DMS53 (cell line): ENCODE measurements at regions not wholly inside any gene's neighbourhood (a gene's known extent, or its start where the extent isn't known, plus 50 kb on each side); places are given as distances from the start of the nearest gene placed in this dataset.
A peak's percentile ranks its signal among the peaks of the same experiment; 100 is the strongest.
"Not testable (repeated sequence)": the region's sequence is repeated elsewhere in the genome, so short reads cannot be mapped to it uniquely, and the experiment has no call there.

Source experiments
- DNase-seq: peaks from one replicate; lab custom pipeline; 2025; lab: John Stamatoyannopoulos, UW

GRCh38 chr2:16816522-16816921, 150.9 kb upstream of the CYRIA start:
- DNase-seq, result no peak

DNA sequence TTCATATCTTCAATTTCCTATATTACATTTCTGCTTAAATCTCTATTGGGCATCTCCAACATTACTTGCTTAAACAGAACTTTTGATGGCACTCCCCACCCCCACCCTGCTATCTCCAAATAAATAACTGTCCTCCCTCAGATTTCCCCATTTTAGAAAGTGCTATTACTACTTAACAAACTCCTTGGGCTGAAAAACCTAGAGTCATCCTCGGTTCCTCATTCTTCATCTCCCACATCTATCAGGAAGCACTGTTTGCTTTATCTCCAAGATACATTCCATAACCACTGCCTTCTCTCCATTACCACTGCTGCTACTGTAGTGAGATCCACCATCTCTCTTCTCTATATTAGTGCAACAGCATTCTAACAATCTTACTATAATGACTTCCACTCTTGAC, 150.4 kb upstream of the CYRIA start:
- DNase-seq, result no peak

GRCh38 chr2:16813593-16813992, 148.0 kb upstream of the CYRIA start:
- DNase-seq, result no peak

GRCh38 chr2:16798472-16798871, 132.8 kb upstream of the CYRIA start:
- no peak for DNase-seq

GRCh38 chr2:16791496-16791895, 125.9 kb upstream of the CYRIA start:
- no peak for DNase-seq

- no peak for DNase-seq
Measured at GRCh38 chr2:16785149-16785548, 119.5 kb upstream of the CYRIA start.

DNA sequence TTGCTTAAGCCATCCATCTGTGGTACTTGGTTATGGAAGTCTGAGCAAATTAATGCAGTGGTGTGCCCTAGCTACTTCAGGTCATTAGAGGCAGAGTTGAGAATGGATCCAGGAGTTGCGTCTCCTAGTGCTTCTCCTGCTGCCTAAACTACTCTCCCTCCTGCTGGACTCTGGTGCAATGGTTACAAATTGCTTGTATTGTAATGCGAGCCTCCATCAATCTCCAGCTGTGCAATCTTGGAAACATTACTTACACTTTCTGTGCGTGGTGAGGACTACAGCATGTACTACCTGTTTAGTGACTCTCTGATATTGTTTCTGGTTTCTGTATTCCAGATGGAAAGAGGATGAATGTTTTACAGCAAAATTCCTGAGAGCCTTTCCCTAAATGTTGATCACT, 119.0 kb upstream of the CYRIA start:
- DNase-seq, result no peak

- DNase-seq, result no peak
Measured at GRCh38 chr2:16777123-16777870, 111.7 kb upstream of the CYRIA start.

DNA sequence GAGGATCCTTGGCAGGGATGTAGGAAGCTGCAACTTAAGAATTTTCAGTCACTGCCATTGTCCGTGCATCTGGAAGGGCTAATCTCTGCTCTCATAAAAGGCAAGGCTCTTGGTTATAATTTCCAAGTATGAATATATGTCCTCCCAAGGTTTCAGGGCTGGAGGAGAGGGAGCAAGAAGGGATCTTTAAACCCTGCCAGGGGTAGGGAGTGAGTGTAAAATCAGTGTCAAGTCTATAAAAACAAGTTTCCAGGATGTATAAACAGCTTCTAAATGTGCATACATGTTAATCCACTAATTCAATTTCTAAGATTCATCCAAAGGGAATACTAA, 110.2 kb upstream of the CYRIA start:
- no peak for DNase-seq

- peak; percentile 11 for DNase-seq
Measured at GRCh38 chr2:16774980-16775898, 109.6 kb upstream of the CYRIA start.

- DNase-seq, result no peak
Measured at GRCh38 chr2:16774091-16774490, 108.5 kb upstream of the CYRIA start.

DNA sequence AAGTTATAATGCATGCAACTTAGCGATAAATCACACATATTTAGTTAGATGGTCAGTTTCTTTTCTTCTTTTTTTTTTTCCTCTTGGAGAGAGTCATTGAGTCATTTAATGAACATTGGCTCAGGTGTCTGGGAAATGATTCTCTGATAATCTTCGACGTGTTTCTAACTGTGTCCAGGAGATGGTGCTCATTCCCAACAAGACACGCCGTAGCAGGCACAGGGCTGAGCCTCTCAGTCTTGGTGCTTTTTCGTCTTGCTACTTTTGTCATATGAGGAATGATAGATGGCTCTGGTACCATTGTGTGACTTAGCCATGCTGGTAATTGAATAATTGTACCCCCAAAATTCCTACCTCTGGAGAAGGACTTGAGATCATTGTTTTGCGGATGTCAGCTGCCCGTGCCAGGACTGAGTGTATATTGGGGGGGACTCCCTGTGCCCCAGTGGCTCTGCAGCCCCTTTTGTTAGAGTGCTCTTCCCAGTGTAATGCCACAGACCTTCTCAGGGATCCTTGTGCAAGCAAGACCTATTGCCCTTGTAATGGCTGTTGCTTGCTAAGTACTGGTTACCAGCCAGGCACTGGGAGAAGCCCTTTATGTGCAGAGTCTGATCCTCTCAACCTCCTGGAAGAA, 107.6 kb upstream of the CYRIA start:
- DNase-seq, result peak; percentile 77

- DNase-seq, result no peak
Measured at GRCh38 chr2:16767789-16768476, 102.3 kb upstream of the CYRIA start.

DNA sequence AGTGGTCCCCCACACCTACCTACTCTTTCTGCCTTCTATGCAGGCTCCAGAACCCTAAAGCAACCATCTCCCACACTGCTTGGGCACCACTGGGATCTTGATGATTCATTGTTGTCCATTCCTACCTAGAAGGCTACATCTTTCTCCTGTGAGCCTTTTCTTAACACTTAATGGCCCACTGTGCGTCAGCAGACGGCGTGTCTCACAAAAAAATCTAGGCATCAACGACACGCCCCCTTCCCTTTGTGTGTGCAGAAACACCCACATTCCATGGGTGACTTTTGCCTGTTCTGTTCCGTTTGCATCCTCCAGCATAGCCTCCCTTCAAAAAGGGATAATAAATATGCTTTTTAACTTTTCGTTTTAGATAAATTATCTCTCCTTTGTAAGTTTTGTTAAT, 99.7 kb upstream of the CYRIA start:
- no peak for DNase-seq

GRCh38 chr2:16764487-16764886, 98.9 kb upstream of the CYRIA start:
- no peak for DNase-seq

DNA sequence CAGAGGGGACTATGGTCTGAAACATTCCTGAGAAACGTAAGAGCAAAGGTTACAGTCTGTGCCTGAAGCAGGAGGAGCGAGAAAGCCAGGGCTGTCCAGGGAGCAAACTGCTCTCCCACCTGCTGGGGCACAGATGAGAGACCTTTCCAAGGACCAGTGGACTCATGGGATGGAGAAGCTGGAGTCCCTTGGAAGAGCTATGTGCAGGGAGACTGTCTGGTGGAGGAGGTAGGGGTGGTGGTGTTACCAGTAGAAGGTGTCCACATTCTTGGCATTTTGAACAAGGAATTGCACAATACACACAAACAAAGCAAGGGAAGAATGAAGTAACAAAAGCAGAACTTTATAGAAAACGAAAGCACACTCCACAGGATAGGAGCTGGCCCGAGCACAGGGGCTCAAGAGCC, 97.9 kb upstream of the CYRIA start:
- DNase-seq, result no peak

- DNase-seq, result peak; percentile 2
Measured at GRCh38 chr2:16763056-16763455, 97.4 kb upstream of the CYRIA start.

DNA sequence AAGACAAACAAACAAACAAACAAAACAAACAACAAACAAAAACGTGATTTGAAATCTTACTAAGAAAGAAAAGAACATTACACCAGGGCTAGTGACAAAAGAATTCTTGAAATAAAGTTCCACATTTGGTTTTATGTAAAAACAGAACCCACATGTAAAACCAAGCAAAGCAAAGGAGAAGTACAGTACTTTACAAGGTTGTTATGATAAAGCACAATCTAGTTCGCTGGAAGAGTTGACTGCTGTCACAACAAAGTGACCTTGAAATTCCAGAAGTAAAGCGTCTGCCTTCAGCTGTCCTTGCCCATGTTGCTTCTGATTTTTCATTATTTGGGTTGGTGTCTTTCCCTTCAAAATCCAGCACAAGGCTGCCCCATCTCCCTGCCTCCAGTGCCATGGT, 94.8 kb upstream of the CYRIA start:
- no peak for DNase-seq

DNA sequence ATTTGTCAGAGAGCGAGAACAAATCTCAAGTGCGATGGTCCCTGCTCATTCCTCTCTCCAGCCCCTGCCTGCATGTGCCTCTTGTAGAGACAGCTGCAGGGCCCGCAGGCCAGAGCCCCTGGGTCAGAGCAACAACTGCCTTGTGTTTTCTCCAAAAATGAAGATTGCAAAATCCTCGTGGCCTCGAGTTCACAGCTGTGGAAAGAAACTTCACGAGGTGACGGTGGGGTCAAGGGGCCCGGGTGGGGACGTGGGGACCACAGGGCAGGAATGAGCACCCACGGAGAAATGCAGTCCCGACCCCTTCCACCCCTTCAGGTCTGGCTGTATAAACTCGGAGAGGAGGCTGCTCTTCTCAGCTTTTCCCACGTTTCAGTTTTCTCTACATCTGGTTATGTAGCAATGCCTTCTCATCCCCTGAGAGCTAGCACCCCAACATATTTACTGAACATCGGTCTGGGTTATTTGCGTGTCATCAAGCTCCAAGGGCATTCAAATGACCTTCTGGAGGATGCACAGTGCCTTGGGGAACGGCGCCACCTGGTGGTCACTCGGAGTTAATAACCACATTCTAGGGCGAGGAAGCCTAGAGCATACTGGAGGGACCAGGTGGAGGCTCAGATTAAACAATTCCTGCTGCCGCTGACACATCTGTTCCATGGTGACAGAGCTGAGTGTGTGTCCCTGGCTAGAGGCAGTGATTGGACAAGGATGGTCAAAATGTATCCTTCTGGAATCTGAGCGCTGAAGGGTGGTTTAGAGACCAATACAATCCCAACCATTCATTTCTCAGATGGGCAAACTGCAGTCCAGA, 91.4 kb upstream of the CYRIA start:
- DNase-seq, result peak; percentile 74

DNA sequence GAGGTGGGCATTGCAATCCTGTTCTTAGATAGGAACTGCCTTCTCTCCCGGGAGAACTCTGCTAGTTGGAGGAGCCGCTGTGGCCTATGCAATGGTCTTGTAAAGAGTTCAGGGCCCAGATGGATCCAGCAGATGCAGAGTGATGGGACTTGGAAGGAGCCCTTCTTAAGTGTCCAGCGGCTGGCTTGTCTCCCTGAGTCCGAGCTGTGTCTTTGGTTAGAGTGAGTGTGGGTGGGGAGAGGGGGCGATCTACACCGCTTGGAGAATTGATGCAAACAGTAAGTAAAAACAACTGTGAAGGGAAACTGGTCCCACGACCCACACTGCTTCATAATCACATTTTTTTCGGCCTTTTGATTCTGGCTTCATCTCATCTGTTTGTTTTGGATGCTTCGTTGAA, 89.8 kb upstream of the CYRIA start:
- DNase-seq, result peak; percentile 37

GRCh38 chr2:16753025-16753424, 87.4 kb upstream of the CYRIA start:
- DNase-seq, result not testable (repeated sequence)

DNA sequence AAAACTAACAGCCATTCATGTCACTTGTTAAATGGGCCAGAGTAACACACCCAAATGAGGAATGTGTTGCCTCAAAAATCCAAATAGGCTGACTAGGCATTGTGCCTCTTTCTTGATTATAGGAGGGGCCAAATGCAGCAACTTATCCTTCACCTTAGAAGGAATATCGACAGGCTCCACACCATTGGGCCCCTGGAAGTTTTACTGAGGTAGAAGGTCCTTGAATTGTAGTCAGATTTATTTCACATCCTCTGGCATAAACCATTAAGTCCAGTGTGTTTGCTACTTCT, 85.2 kb upstream of the CYRIA start:
- not testable (repeated sequence) for DNase-seq
